ENCODE measurements at regions not wholly inside any gene's neighbourhood (a gene's known extent, or its start where the extent isn't known, plus 50 kb on each side); places are given as distances from the start of the nearest gene placed in this dataset.

DNA sequence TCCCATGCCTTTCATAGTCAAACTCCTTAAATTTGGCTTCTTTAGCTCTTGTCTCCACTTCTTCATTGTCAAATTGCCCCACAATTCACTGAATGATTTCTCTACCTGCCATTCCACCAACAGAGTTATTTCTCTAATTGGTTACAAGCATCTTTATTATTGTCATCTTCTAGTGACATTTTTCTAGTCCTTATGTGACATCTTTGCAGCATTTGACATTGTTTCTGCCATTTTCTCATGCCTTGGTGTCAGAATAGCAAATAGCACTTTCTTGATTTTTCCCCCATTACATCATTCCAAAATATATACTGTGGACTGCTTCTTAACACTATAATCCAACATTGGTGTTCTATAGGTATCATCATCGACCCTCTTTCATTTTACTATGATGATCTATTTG is 137.7 kb upstream of the HDDC2 start:
- no peak for TF ChIP-seq CTCF (IDR thresholded peaks at IDR 0.05; ENCODE audit: low read length)
- no peak for TF ChIP-seq EZH2 (IDR thresholded peaks at IDR 0.05; ENCODE audit: borderline replicate concordance, low read length)

Data from OCI-LY1 (cell line).